Stimulated activated effector memory CD8-positive, alpha-beta T cell treated with anti-CD3 and anti-CD28 coated beads, Interleukin-12 subunit alpha, Interleukin-12 subunit beta, amount 100 ng/mL, for 72 hours (primary cell): ENCODE measurements at regions not wholly inside any gene's neighbourhood (a gene's known extent, or its start where the extent isn't known, plus 50 kb on each side); places are given as distances from the start of the nearest gene placed in this dataset.
"Not testable (repeated sequence)": the region's sequence is repeated elsewhere in the genome, so short reads cannot be mapped to it uniquely, and the experiment has no call there.

Experiments
- ATAC-seq: fragments of 150-1000 bp; cut with Tn5 transposase; 2 replicates; pipeline ENCODE4 v1.10.0; 2021
- DNase-seq, 2 donors: peaks; one replicate each; pipeline ENCODE4 v3.0.0; 2021 to 2022; ENCODE audit warnings: low spot score in 2 of 2
- H3K27ac Mint-ChIP-seq: one replicate; pipeline ENCODE4 v1.8.0; 2022; ENCODE audit warnings: mild to moderate bottlenecking, mixed read lengths
- H3K36me3 Mint-ChIP-seq: one replicate; pipeline ENCODE4 v1.8.0; 2022; ENCODE audit warnings: mild to moderate bottlenecking, mixed read lengths
- H3K4me1 Mint-ChIP-seq: one replicate; pipeline ENCODE4 v1.8.0; 2022; ENCODE audit warnings: mixed read lengths
- H3K4me3 Mint-ChIP-seq: one replicate; pipeline ENCODE4 v1.8.0; 2022; ENCODE audit warnings: mild to moderate bottlenecking, mixed read lengths
- H3K9me3 Mint-ChIP-seq: one replicate; pipeline ENCODE4 v1.8.0; 2022; ENCODE audit warnings: mixed read lengths

GRCh38 chr4:132797856-132798255 is 351.2 kb upstream of the PCDH10 start:
- no peak overlapping the region for H3K4me3 Mint-ChIP-seq

GRCh38 chr4:132809298-132810032 is 339.6 kb upstream of the PCDH10 start:
- H3K27ac Mint-ChIP-seq: no peak overlapping the region
- DNase-seq: no peak
- peaks cover 8% of the 10 kb centered on the region for H3K9me3 Mint-ChIP-seq
- no peak overlapping the region for H3K4me3 Mint-ChIP-seq
- no peaks in the 10 kb centered on the region for H3K4me1 Mint-ChIP-seq
- H3K36me3 Mint-ChIP-seq: no peaks in the 10 kb centered on the region
- no peak for ATAC-seq

More at GRCh38 chr4:132797856-132798255, 351.2 kb upstream of the PCDH10 start:
- no peaks in the 10 kb centered on the region for H3K36me3 Mint-ChIP-seq
- no peaks in the 10 kb centered on the region for H3K4me1 Mint-ChIP-seq
- ATAC-seq (no peak), DNase-seq (no peak)
- H3K9me3 Mint-ChIP-seq: peaks cover 17% of the 10 kb centered on the region
- H3K27ac Mint-ChIP-seq: no peak overlapping the region

- peaks cover 13% of the 10 kb centered on the region for H3K9me3 Mint-ChIP-seq
- ATAC-seq, H3K27ac Mint-ChIP-seq, DNase-seq, H3K4me1 Mint-ChIP-seq, H3K4me3 Mint-ChIP-seq, H3K36me3 Mint-ChIP-seq: not testable (repeated sequence)
These were observed 336.0 kb upstream of the PCDH10 start for GRCh38 chr4:132813061-132813460.

GRCh38 chr4:132818091-132818490 is 331.0 kb upstream of the PCDH10 start:
- ATAC-seq (no peak), DNase-seq (no peak)
- peaks cover 15% of the 10 kb centered on the region for H3K9me3 Mint-ChIP-seq
- no peak overlapping the region for H3K27ac Mint-ChIP-seq
- H3K4me1 Mint-ChIP-seq: no peaks in the 10 kb centered on the region
- no peak overlapping the region for H3K4me3 Mint-ChIP-seq
- no peaks in the 10 kb centered on the region for H3K36me3 Mint-ChIP-seq

- Mint-ChIP-seq H3K4me3 (no peak overlapping the region), H3K36me3 (no peaks in the 10 kb centered on the region), H3K4me1 (no peaks in the 10 kb centered on the region), H3K9me3 (peaks cover 15% of the 10 kb centered on the region), H3K27ac (no peak overlapping the region)
- DNase-seq (no peak), ATAC-seq (no peak)
These were observed 325.7 kb upstream of the PCDH10 start for GRCh38 chr4:132823419-132823818.

GRCh38 chr4:132824761-132825160 is 324.3 kb upstream of the PCDH10 start:
- ATAC-seq: no peak
- Mint-ChIP-seq H3K36me3 (no peaks in the 10 kb centered on the region), H3K27ac (no peak overlapping the region), H3K9me3 (peaks cover 26% of the 10 kb centered on the region), H3K4me3 (no peak overlapping the region), H3K4me1 (no peaks in the 10 kb centered on the region)
- no peak for DNase-seq

- ATAC-seq (no peak), DNase-seq (no peak)
- Mint-ChIP-seq H3K36me3 (no peaks in the 10 kb centered on the region), H3K4me3 (no peak overlapping the region), H3K4me1 (no peaks in the 10 kb centered on the region), H3K9me3 (peaks cover 22% of the 10 kb centered on the region), H3K27ac (no peak overlapping the region)
These were observed 321.6 kb upstream of the PCDH10 start for GRCh38 chr4:132827522-132827921.

GRCh38 chr4:132838244-132838643 is 310.9 kb upstream of the PCDH10 start:
- no peak for DNase-seq
- H3K4me3 Mint-ChIP-seq: no peak overlapping the region
- no peaks in the 10 kb centered on the region for H3K36me3 Mint-ChIP-seq
- H3K4me1 Mint-ChIP-seq: no peaks in the 10 kb centered on the region
- peaks cover 22% of the 10 kb centered on the region for H3K9me3 Mint-ChIP-seq
- H3K27ac Mint-ChIP-seq: no peak overlapping the region
- no peak for ATAC-seq

- Mint-ChIP-seq H3K36me3 (no peaks in the 10 kb centered on the region), H3K9me3 (peaks cover 27% of the 10 kb centered on the region), H3K4me3 (no peak overlapping the region), H3K4me1 (no peaks in the 10 kb centered on the region), H3K27ac (no peak overlapping the region)
- ATAC-seq (no peak), DNase-seq (no peak)
These were observed 310.0 kb upstream of the PCDH10 start for GRCh38 chr4:132839070-132839469.

- no peak overlapping the region for H3K27ac Mint-ChIP-seq
- no peaks in the 10 kb centered on the region for H3K4me1 Mint-ChIP-seq
- H3K4me3 Mint-ChIP-seq: no peak overlapping the region
- H3K36me3 Mint-ChIP-seq: no peaks in the 10 kb centered on the region
- ATAC-seq (no peak), DNase-seq (no peak)
- peaks cover 13% of the 10 kb centered on the region for H3K9me3 Mint-ChIP-seq
These were observed 289.2 kb upstream of the PCDH10 start for GRCh38 chr4:132859929-132860328.

GRCh38 chr4:132860976-132861375 is 288.1 kb upstream of the PCDH10 start:
- ATAC-seq: no peak
- Mint-ChIP-seq H3K4me3 (no peak overlapping the region), H3K27ac (no peak overlapping the region), H3K9me3 (peaks cover 13% of the 10 kb centered on the region), H3K36me3 (no peaks in the 10 kb centered on the region), H3K4me1 (no peaks in the 10 kb centered on the region)
- DNase-seq: no peak

GRCh38 chr4:132863619-132864018 is 285.5 kb upstream of the PCDH10 start:
- Mint-ChIP-seq H3K36me3 (no peaks in the 10 kb centered on the region), H3K4me3 (no peak overlapping the region), H3K27ac (no peak overlapping the region), H3K9me3 (peaks cover 13% of the 10 kb centered on the region), H3K4me1 (no peaks in the 10 kb centered on the region)
- ATAC-seq: no peak
- no peak for DNase-seq

GRCh38 chr4:132865458-132865857 is 283.6 kb upstream of the PCDH10 start:
- ATAC-seq (no peak), DNase-seq (no peak)
- Mint-ChIP-seq H3K9me3 (peaks cover 14% of the 10 kb centered on the region), H3K4me3 (no peak overlapping the region), H3K4me1 (no peaks in the 10 kb centered on the region), H3K36me3 (no peaks in the 10 kb centered on the region), H3K27ac (no peak overlapping the region)

GRCh38 chr4:132865922-132866321 is 283.2 kb upstream of the PCDH10 start:
- DNase-seq: no peak
- Mint-ChIP-seq H3K4me3 (no peak overlapping the region), H3K4me1 (no peaks in the 10 kb centered on the region), H3K27ac (no peak overlapping the region), H3K9me3 (peaks cover 14% of the 10 kb centered on the region), H3K36me3 (no peaks in the 10 kb centered on the region)
- no peak for ATAC-seq

- Mint-ChIP-seq H3K27ac (no peak overlapping the region), H3K4me3 (no peak overlapping the region), H3K36me3 (no peaks in the 10 kb centered on the region), H3K4me1 (no peaks in the 10 kb centered on the region), H3K9me3 (peaks cover 11% of the 10 kb centered on the region)
- DNase-seq (no peak), ATAC-seq (no peak)
These were observed 282.5 kb upstream of the PCDH10 start for GRCh38 chr4:132866616-132867015.

- H3K27ac Mint-ChIP-seq: no peak overlapping the region
- H3K4me1 Mint-ChIP-seq: no peaks in the 10 kb centered on the region
- no peak for ATAC-seq
- no peak overlapping the region for H3K4me3 Mint-ChIP-seq
- DNase-seq: no peak
- no peaks in the 10 kb centered on the region for H3K36me3 Mint-ChIP-seq
- peaks cover 14% of the 10 kb centered on the region for H3K9me3 Mint-ChIP-seq
These were observed 255.3 kb upstream of the PCDH10 start for GRCh38 chr4:132893787-132894186.
